ENCODE measurements at regions not wholly inside any gene's neighbourhood (a gene's known extent, or its start where the extent isn't known, plus 50 kb on each side); places are given as distances from the start of the nearest gene placed in this dataset.
"Not testable (repeated sequence)": the region's sequence is repeated elsewhere in the genome, so short reads cannot be mapped to it uniquely, and the experiment has no call there.

DNA sequence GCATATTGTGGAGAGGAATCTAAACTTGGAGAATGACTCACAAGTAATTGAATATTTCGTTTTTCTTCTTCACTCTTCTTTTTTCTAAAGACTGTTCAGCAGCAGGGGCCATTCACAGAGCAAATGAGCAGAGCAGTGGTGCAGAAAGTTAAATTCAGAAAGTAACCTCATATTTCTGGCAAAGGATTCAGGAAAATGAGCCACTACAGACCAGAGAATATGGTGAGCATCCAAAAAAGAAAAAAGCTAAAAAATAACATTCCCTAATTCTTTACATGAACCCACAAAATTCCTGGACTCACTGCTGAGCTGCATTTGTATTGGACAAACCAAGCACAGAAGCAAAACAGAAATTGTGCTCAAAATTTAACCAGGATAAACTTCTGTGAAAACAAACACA is 1486.8 kb upstream of the C9orf72 start:
- DNase-seq, result no peak

DNA sequence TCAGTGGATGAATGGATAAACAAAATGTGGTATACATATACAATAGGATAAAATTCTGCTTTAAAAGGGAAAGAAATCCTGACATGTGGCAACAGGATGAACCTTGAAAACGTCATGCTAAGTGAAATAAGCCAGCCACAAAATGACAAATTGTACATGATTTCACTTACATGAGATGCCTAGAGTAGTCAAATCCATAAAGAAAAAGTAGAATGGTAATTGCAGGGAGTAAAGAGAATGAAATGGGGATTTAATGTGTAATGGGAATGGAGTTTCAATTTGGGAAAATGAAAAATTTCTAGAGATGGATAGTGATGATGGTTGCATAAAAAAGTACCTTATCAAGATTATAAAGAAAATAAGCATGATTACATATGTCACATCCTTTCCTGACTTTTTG is 1489.2 kb upstream of the C9orf72 start:
- DNase-seq, result no peak

DNA sequence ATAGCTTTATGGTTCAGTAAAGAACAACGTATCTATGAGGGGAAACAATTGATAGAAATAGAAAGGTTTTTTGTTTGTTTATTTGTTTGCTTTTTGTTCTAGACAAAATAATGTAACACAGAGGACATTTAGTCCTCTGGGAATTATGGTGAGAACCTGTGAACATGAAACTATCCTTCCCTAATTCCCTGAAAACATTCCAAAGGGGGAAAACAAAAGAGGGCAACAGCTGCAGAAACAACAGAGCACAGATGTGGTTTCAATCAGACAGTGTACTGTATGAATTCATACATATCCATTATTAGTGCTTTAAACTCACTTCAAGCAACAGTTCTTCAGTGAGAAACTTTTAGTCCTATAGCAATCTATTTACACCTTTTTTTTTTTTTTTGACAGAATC is 1489.8 kb upstream of the C9orf72 start:
- no peak for DNase-seq

DNA sequence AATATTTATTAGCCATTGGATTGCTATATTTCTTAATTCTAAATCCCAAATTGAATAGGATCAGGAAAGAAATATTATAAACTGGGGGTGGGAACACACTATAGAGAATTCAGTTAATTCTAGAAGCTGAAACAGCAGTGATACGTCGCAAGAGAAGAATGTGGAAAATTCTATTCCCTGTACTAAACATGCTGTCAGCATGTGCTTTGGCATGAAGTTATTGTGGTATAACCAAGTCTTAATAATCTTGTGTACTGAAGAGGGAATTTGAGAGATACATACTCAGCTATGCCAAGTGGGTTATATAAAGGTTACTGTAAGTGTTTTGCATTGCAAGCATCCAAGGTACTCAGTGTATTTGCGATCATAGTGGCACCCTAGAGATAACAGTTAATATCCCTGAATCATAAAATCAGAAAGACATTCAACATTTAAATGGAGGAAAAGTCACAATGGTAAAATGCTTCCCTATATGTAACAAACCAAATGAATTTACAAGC is 1492.9 kb upstream of the C9orf72 start:
- no peak for DNase-seq

DNA sequence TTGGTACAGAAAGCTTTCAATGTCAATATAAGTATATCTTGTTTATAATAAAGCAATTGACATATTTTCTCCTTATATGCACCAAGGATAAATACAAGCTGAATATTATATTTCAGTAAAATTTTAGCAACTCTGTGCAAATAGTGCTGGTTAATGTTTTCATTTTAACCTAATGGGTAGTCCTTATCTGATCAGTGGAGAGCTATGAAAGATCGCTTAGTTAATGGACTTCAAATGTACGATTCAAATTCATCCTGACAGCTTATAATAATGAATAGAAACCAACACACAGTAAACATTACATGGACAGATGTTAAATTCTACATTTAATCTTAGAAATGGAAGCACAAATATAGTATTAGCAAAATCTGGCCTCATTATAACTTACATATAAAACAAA is 1495.2 kb upstream of the C9orf72 start:
- DNase-seq, result no peak

DNA sequence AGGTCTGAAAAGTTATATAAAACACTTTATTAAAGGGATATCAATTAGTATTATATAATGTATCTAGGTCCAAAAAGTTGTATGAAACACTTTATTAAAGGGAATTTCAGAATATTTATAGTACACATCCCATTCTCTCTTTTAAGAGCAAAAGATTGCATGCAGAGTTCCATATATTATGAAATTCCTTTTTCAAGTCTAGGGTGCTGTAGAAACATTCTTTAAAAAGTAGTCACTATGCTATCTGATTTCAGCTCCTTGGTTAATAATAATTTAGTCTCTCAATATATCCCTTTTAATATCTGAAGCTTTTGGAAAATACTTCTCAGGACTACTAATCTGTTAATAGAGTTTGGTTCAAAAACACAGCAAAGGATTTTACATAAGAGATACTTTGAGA is 1496.1 kb upstream of the C9orf72 start:
- DNase-seq, result no peak

DNA sequence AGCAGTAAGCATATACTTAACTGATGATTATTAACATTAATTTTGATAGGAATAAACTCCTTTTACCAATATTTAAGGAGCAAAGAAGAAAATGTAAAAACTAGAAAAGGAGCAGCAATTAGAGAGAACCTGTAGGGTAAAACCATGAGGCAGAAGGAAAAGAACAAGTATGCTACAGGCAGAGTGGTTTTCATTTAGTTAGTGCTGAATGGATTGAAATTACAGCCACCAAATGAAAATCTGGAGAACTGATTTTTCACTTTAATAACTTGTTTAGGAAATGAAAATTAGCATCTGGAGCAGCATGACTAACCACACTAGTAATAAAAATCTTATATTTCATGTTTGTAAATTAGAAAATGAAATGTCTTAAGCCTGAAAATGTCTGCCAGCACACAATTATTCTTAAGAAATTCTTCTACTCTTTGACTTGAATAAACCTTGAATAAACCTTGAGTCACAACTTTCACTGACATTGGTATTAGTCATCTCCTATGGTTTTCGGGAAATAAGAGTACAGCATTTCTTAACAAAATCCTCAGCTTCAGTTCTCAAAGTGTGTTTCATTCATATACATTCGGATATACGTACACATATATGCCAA is 1504.9 kb upstream of the C9orf72 start:
- DNase-seq, result no peak

DNA sequence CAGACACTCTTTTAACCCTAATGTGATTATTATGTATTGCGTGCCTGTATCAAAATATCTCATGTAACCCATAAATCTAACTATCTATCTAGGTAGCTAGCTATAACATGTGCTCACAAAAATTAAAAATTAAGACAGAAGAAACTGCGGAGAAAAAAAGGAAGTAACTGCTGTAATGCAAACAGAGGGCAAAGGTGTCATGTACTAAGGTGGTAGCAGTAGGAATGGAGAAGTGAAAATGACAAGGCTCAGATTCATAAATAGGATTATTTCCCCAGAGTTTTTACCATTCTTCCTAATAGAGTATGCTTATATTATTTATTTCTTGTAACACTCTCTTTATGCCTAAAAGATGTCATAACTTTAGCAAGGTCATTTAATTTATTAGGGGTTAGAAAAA is 1527.5 kb upstream of the C9orf72 start:
- DNase-seq, result no peak

DNA sequence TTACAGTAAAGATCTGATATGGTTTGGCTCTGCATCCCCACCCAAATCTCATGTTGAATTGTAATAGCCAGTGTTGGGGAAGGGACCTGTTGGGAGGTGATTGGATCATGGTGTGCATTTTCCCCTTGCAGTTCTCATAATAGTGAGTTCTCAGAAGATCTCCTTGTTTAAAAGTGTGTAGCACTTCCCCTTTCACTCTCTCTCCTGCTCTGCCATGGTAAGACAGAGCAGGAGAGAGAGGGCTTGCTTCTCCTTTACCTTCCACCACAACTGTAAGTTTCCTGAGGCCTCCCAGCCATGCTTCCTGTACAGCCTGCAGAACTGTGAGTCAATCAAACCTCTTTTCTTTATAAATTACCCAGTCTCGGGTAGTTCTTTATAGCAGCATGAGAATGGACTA is 1530.9 kb upstream of the C9orf72 start:
- DNase-seq, result not testable (repeated sequence)

DNA sequence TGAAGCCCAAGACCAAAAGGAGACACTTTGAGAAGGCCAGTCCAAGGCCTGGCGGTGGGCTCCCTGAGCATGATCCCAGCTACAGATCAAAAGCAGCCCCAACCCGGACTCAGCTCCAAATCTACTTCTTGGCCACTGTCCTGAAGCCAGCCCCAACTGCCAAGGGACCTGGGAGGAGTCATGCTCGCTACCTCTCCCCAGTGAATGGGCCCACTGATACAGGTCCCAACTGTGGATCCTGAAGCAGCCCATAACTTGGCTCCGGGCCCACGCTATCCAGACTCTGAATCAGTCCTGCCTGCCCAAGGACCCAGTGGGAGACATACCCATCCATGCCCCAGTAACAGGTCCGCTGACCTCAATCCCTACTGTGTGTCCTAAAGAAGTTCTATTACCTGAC is 1545.3 kb upstream of the C9orf72 start:
- DNase-seq, result no peak

DNA sequence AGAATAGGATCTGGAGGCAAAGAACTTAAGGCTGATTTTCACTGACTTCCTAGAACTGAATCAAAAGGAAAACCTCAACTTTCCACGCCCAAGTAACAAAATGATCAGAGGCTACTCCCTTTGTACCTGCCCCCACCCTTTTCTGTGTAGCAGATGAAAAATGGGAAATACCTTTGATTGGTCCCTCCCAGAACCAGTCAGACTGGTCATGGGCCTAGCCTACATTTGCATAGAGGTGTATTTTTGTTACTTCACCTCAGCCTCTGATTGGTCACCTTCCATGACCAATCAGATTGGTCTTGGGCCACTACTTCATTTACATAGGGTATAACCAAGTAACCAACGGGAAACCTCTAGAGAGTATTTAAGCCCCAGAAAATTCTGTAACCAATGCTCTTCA is 1553.5 kb upstream of the C9orf72 start:
- DNase-seq, result no peak

DNA sequence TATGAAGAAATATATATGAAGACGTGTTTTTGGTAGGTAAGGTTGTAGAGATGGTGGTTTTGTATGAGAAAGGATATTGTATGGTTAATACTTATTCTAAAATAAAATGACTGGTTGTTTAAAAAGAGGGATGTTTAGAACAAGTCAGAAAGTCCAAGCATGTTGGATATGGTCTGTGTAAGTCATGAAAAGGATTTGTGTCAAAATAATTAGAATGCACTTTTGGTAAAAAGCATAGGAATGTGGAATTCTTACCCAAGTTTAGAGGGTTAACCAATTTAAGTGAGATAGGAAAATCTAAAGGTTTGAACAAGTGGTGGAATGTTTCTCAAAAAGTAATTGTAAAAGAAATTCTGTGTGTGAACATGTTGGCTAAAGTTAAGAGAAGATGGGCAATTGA is 1556.5 kb upstream of the C9orf72 start:
- DNase-seq, result no peak

DNA sequence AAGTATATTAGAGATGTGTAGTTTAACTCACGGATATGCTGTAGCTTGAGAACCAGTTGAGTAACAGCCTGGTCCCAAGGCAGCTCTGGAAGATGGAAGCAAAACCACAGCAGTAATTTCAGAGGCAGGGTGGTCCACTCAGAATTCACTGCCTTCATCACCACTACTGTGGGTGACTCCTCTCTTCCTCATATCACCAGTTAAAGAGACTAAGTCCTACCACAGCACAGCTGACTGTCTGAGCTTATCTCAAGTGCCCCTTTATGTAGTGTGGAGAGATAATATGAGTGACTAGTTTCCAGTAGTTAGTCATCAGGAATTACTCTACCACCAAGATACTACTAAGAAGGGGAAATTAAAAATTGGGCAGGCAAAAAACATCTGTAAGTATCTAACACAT is 1571.2 kb upstream of the C9orf72 start:
- no peak for DNase-seq

DNA sequence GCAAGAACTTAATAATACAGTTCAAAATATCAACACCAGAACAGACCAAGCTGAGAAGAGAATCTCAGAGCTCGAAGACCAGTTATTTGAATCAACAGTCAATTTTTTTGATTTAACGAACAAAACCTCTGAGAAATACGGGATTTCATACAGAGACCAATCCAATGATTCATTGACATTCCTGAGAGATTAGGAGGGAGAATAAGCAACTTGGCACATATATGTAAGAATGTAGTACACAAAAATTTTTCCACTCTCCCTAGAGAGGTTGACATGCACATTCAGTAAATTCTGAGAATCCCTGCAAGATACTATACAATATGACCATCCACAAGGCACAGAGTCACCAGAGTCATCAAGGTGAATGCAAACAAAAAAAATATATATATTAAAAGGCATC is 1577.3 kb upstream of the C9orf72 start:
- DNase-seq, result no peak

DNA sequence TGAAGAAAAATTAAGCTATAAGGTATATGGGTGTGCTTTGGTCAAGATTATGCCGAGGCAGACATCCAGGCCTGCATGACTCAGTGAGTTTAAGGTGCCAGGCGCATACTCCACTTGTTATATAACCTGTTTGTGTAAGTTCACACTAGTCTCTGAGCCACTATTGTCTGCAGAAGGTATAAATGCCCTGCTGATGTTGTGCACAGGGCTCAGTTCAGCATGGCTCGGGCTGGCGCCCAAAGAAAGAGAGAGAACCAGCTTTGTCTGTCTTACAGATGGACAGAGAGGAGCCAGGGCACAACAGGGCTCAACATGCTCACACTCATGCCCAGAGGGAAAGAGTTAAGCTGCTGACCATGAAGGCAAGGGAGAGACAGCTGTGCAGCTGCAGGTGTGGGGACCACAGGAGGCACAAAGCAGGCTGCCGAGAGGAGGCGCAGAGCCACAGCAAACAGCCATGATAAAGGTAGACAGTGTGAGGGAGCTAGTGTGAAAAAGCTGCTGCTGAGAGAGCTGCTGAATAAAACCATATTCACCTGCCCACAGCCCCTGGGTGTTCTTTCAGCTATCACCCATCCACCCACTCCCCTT is 1587.6 kb upstream of the C9orf72 start:
- no peak for DNase-seq

DNA sequence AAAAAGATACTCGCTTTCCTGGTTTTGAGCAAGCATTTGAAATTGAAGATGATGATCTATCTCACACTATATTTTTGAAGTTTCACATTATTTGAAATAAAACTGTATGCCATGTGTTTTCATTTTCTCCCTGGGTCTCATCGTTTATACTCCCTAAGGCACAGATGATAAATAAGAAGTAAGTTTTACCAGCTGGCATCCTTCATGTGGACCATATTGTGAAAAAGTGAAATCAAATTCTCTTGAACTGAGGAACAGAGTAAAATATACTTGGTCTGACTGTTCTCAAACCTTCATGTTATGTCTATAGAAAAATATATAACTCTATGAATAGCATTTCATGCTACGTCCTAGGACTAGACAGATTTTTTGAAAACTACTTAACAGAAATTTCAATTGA is 1600.9 kb upstream of the C9orf72 start:
- DNase-seq, result no peak

DNA sequence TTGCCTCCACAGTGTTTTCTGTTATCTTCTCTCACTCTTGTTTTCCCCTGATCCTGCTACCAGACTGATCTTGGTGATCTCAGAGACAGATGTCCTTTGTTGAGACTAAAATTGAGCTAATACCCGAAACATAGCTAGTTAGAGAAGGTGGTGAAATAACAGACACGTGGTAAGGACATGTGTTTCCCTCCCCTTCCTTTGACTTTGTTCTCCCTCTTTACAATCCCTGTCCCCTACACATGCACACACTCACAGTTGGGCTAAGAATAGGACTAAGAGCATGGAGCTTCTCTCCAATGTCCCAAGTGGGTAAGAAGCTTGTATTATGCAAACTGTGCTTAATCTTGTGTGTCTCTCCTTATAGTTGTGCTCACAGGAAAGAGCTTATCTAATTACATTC is 1603.0 kb upstream of the C9orf72 start:
- no peak for DNase-seq

DNA sequence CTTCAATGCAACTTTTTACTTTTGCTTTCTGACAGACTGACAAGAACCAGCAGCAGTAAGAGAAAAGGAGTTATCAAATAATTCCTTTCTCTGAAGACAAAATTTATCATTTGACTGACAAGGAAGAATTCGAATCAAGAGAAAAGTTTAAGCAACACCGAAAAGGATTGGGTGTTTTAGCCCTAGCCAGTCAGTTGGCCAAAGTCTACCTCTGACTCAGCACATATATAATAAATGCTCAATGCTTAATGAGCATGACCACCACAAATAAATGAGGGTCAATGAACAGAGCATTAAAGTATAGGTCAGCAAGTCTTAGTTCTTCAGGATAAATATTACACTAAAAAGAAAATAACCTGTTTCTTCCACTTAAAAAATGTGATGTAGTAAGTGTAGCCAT is 1603.5 kb upstream of the C9orf72 start:
- no peak for DNase-seq

DNA sequence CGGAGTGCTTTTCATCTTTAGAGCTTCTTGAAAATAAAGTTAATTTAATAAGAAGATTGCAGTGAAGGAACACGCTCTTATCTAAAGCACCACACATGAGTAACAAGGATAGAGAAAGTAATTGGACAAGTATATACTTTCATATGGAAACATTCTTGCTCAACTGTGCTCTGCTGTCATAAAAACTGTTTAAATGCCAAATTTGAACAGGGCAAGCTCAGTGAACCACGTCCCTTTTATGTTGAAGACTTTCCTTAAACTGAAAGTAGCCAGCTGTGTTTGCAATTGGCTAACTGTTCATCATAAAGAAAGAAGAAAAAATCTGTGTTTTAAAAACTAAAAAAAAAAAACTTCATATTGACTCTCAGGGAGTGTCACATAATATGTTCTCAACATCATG is 1610.7 kb upstream of the C9orf72 start:
- no peak for DNase-seq

DNA sequence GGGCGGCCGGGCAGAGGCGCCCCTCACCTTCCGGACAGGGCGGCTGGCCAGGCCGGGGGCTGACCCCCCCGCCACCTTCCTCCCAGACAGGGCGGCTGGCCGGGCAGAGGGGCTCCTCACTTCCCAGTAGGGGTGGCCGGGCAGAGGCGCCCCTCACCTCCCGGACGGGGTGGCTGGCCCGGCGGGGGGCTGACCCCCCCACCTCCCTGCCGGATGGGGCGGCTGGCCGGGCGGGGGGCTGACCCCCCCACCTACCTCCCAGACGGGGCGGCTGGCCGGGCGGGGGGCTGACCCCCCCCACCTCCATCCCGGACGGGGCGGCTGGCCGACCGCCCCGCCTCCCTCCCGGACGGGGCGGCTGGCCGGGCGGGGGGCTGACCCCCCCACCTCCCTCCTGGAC is 1615.5 kb upstream of the C9orf72 start:
- DNase-seq, result not testable (repeated sequence)

DNA sequence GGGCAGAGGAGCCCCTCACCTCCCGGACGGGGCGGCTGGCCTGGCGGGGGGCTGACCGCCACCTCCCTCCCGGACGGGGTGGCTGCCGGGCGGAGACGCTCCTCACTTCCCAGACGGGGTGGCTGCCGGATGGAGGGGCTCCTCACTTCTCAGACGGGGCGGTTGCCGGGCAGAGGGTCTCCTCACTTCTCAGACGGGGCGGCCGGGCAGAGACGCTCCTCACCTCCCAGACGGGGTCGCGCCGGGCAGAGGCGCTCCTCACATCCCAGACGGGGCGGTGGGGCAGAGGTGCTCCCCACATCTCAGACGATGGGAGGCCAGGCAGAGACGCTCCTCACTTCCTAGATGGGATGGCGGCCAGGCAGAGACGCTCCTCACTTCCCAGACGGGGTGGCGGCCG is 1615.9 kb upstream of the C9orf72 start:
- not testable (repeated sequence) for DNase-seq

DNA sequence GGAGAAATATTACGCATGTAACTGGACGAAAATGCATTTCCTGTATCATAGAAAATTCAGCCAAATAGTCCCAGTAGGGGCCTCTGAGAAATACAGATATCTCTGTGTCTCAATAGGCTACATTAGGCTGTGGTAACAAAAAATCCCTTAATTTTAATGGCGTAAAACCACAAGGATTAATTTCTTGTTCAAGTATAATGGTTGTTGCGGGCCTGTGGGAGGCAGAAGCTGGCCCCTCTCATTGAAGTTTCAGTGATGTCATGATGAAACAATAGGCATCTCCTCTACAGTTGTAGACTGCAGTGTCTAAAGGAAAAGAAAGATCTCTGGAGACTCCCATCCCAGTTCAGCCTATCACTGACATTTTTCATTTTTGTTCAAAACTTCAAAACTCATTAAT is 1625.6 kb upstream of the C9orf72 start:
- no peak for DNase-seq

DNA sequence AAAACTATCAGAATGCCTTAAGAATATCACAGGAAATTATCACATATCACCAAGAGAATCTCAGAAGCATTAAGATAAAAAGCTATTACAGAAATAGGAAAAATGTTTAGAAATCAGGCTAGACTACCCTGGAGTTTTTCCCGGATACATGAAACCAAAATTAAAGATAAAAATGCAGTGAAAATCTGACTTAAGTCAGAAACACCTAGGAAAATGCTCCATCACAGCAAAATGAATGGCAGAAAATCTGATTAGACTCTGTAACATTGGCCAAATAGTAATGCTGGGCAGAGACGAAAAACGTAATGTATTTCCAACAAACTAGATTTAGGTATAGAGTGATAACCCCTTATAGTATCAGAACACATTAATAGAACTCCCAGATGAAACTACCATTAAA is 1626.7 kb upstream of the C9orf72 start:
- no peak for DNase-seq

DNA sequence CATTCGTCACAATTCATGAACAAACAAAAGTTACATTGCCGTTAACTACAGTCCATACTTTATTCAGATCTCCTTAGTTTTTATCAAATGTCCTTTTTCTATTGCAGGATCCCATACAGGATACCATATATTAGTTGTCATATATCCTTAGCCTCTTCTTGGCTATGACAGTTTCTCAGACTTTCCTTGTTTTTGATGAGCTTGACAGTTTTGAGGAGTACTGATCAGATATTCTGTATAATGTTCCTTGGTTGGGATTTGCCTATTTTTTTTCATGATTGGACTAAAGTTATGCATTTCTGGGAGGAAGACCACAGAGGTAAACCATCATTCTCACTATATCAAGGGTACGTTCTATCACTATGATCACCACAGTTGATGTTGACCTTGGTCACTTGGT is 1627.4 kb upstream of the C9orf72 start:
- no peak for DNase-seq

DNA sequence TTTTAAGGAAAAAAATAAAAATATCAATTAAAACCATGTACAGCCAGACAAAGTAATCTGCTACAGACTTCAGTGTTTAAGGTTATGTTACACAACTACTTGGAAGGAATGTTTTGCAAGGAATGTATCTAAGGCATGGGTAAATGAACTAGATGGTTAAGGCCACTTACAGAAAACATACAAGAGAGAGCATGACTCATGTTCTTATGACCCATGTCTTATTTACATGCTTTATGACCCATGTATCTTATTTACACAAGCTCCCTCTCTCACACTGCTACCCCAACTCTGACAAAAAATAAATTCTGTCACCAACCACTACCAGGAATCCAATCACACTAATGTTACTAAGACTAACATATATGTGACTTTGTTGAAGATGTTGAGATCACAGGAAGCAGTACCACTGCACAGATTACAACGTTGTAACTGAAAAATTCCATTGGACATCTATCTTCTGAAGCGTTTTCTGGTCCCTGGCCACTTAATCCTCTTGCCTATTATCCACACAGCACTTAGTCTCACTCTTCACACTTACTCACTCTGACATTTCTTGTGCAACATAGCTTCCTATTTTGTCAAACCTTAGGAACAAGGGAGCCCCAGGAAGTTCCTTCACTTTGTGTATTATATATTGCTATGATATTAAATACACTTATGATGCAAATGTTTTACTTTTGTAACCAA is 1630.1 kb upstream of the C9orf72 start:
- DNase-seq, result no peak

Measured in T-helper 9 cell (primary cell).